ENCODE measurements at regions not wholly inside any gene's neighbourhood (a gene's known extent, or its start where the extent isn't known, plus 50 kb on each side); places are given as distances from the start of the nearest gene placed in this dataset.
"Not testable (repeated sequence)": the region's sequence is repeated elsewhere in the genome, so short reads cannot be mapped to it uniquely, and the experiment has no call there.

GRCh38 chr1:230487773-230488428 is 61.8 kb upstream of the PGBD5 start:
- Mint-ChIP-seq H3K4me3 (no peak overlapping the region), H3K4me1 (no peaks in the 10 kb centered on the region), H3K27ac (no peak overlapping the region), H3K36me3 (ENCODE audit: low read depth) (no peaks in the 10 kb centered on the region), H3K27me3 (peaks cover 30% of the 10 kb centered on the region)
- ATAC-seq (no peak), DNase-seq (no peak)
- H3K9me3 ChIP-seq (ENCODE audit: control insufficient read depth, low read length, poor library complexity, severe bottlenecking), result no peaks in the 10 kb centered on the region

GRCh38 chr1:230476622-230477003 is 50.5 kb upstream of the PGBD5 start:
- Mint-ChIP-seq H3K4me1 (no peaks in the 10 kb centered on the region), H3K27ac (no peak overlapping the region), H3K36me3 (ENCODE audit: low read depth) (peaks cover 5% of the 10 kb centered on the region), H3K27me3 (peaks cover 38% of the 10 kb centered on the region), H3K4me3 (no peak overlapping the region)
- no peak for DNase-seq
- peaks cover 5% of the 10 kb centered on the region for H3K9me3 ChIP-seq (ENCODE audit: control insufficient read depth, low read length, poor library complexity, severe bottlenecking)
- no peak for ATAC-seq

- H3K9me3 ChIP-seq (ENCODE audit: control insufficient read depth, low read length, poor library complexity, severe bottlenecking); H3K4me1 Mint-ChIP-seq; H3K4me3 Mint-ChIP-seq; DNase-seq; ATAC-seq; H3K27ac Mint-ChIP-seq; H3K36me3 Mint-ChIP-seq (ENCODE audit: low read depth): not testable (repeated sequence)
- peaks cover 32% of the 10 kb centered on the region for H3K27me3 Mint-ChIP-seq
These were observed 49.9 kb upstream of the PGBD5 start for GRCh38 chr1:230475856-230476621.
